ENCODE measurements at regions not wholly inside any gene's neighbourhood (a gene's known extent, or its start where the extent isn't known, plus 50 kb on each side); places are given as distances from the start of the nearest gene placed in this dataset.

- H3K27me3 ChIP-seq = no peaks in the 10 kb centered on the region
- WGBS, 2 donors = 85 to 87% methylated on average over 3 of the region's 3 CpGs
- no peak for DNase-seq
- no peak overlapping the region for H3K27ac ChIP-seq
- TF ChIP-seq, protein P1, sequence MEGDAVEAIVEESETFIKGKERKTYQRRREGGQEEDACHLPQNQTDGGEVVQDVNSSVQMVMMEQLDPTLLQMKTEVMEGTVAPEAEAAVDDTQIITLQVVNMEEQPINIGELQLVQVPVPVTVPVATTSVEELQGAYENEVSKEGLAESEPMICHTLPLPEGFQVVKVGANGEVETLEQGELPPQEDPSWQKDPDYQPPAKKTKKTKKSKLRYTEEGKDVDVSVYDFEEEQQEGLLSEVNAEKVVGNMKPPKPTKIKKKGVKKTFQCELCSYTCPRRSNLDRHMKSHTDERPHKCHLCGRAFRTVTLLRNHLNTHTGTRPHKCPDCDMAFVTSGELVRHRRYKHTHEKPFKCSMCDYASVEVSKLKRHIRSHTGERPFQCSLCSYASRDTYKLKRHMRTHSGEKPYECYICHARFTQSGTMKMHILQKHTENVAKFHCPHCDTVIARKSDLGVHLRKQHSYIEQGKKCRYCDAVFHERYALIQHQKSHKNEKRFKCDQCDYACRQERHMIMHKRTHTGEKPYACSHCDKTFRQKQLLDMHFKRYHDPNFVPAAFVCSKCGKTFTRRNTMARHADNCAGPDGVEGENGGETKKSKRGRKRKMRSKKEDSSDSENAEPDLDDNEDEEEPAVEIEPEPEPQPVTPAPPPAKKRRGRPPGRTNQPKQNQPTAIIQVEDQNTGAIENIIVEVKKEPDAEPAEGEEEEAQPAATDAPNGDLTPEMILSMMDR (IDR thresholded peaks at IDR 0.05) = no peak
- no peak for TF ChIP-seq POLR2A (IDR thresholded peaks at IDR 0.05)
- H3K4me1 ChIP-seq = no peaks in the 10 kb centered on the region
- H3K9me3 ChIP-seq = no peaks in the 10 kb centered on the region
- no peak overlapping the region for H3K4me3 ChIP-seq (replicated peaks in 1 of 3)
- no peaks in the 10 kb centered on the region for H3K36me3 ChIP-seq
- intact Hi-C loops (cut with DNase I) = no loop called here
These were observed 232.9 kb upstream of the GPR149 start for GRCh38 chr3:154662851-154663250.

DNA sequence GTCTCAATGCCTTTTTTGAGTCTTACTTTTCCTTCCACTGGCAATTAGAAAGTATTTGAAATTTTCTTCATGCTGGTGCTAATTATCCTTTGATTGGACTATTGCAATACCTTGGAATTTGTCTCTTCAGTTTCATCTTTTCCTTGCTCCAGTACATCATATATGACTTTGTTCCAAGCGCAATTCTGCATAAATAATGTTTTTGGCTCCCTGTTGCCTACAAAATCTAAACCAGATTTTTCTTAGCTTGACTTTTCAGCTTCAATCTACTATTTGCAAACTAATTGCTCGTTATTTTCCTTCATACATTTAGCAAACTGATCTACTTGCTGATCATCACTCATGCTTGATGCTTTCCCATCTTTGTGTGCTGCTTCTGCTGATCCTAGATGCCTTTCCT lies 230.8 kb upstream of the GPR149 start:
- no peaks in the 10 kb centered on the region for H3K36me3 ChIP-seq
- DNase-seq = no peak
- no peak overlapping the region for H3K4me3 ChIP-seq (replicated peaks in 1 of 3)
- TF ChIP-seq, protein P1 (IDR thresholded peaks at IDR 0.05) = no peak
- TF ChIP-seq POLR2A (IDR thresholded peaks at IDR 0.05) = no peak
- H3K27me3 ChIP-seq = no peaks in the 10 kb centered on the region
- no peak overlapping the region for H3K27ac ChIP-seq
- WGBS, 2 donors = 66 to 72% methylated on average over 2 of the region's 2 CpGs
- intact Hi-C loops (cut with DNase I) = no loop called here
- H3K4me1 ChIP-seq = no peaks in the 10 kb centered on the region
- no peaks in the 10 kb centered on the region for H3K9me3 ChIP-seq

DNA sequence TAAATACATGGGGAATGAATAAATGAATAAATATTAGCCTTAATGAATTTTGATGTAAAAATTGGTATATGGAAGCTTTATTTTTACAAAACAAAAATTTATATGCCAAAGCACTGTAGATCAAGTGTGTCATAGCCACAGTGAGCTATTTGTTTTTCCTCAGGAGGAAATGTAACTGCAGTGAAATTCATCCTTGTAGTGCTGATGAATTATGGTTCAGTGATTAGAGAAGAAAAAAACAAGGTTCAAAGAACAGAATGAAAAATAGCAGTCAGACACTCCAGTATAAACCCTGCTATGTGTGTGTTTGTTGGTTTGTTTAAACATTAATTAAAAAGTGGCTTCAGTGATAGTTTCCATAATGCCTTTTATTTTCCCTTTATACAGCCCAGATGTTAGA lies 228.0 kb upstream of the GPR149 start:
- no peak for TF ChIP-seq POLR2A (IDR thresholded peaks at IDR 0.05)
- TF ChIP-seq, protein P1 (IDR thresholded peaks at IDR 0.05) = no peak
- Histone ChIP-seq H3K27ac (no peak overlapping the region), H3K36me3 (no peaks in the 10 kb centered on the region), H3K27me3 (no peaks in the 10 kb centered on the region), H3K4me3 (replicated peaks in 1 of 3) (no peak overlapping the region), H3K4me1 (no peaks in the 10 kb centered on the region), H3K9me3 (no peaks in the 10 kb centered on the region)
- intact Hi-C loops (cut with DNase I) = no loop called here
- DNase-seq = no peak

GRCh38 chr3:154657218-154657617 lies 227.2 kb upstream of the GPR149 start:
- Histone ChIP-seq H3K9me3 (no peaks in the 10 kb centered on the region), H3K27me3 (no peaks in the 10 kb centered on the region), H3K36me3 (no peaks in the 10 kb centered on the region), H3K27ac (no peak overlapping the region), H3K4me3 (replicated peaks in 1 of 3) (no peak overlapping the region), H3K4me1 (no peaks in the 10 kb centered on the region)
- DNase-seq = no peak
- WGBS, 2 donors = 69 to 71% methylated on average over 4 of the region's 4 CpGs
- no peak for TF ChIP-seq POLR2A (IDR thresholded peaks at IDR 0.05)
- TF ChIP-seq, protein P1 (IDR thresholded peaks at IDR 0.05) = no peak
- intact Hi-C loops (cut with DNase I) = no loop called here

GRCh38 chr3:154656486-154656885 lies 226.5 kb upstream of the GPR149 start:
- Histone ChIP-seq H3K4me3 (replicated peaks in 1 of 3) (no peak overlapping the region), H3K4me1 (no peaks in the 10 kb centered on the region), H3K9me3 (no peaks in the 10 kb centered on the region), H3K36me3 (no peaks in the 10 kb centered on the region), H3K27ac (no peak overlapping the region), H3K27me3 (no peaks in the 10 kb centered on the region)
- DNase-seq = no peak
- WGBS, 2 donors = 91 to 95% methylated on average over 3 of the region's 3 CpGs
- intact Hi-C loops (cut with DNase I) = no loop called here
- no peak for TF ChIP-seq POLR2A (IDR thresholded peaks at IDR 0.05)
- TF ChIP-seq, protein P1 (IDR thresholded peaks at IDR 0.05) = no peak

Measured in thyroid gland (tissue), 4 donors.